ENCODE measurements at regions not wholly inside any gene's neighbourhood (a gene's known extent, or its start where the extent isn't known, plus 50 kb on each side); places are given as distances from the start of the nearest gene placed in this dataset.

DNA sequence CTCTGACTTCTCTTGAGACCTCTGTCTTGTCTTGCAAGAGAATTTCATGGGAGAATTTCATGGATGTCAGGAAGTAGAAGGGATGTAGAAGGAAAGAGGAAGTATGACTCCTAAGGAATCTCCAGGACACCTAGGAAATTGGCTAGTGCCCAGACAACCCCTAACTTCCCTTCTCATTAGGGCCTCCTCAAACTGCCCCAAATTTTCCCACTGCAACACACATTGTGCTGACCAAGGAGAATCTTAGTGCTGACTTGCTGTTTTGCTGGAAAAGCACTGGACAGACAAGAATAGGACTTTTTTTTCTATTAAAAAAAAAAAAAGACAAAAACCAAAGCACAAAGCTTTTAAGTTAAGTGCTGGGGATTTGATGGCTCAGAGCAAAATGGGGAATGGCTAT is 236.1 kb upstream of the CADM1 start:
- TF ChIP-seq, protein P1, sequence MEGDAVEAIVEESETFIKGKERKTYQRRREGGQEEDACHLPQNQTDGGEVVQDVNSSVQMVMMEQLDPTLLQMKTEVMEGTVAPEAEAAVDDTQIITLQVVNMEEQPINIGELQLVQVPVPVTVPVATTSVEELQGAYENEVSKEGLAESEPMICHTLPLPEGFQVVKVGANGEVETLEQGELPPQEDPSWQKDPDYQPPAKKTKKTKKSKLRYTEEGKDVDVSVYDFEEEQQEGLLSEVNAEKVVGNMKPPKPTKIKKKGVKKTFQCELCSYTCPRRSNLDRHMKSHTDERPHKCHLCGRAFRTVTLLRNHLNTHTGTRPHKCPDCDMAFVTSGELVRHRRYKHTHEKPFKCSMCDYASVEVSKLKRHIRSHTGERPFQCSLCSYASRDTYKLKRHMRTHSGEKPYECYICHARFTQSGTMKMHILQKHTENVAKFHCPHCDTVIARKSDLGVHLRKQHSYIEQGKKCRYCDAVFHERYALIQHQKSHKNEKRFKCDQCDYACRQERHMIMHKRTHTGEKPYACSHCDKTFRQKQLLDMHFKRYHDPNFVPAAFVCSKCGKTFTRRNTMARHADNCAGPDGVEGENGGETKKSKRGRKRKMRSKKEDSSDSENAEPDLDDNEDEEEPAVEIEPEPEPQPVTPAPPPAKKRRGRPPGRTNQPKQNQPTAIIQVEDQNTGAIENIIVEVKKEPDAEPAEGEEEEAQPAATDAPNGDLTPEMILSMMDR (IDR thresholded peaks at IDR 0.05), result no peak
- no peak for TF ChIP-seq POLR2A (IDR thresholded peaks at IDR 0.05)
